Stimulated activated naive CD8-positive, alpha-beta T cell treated with anti-CD3 and anti-CD28 coated beads, Interleukin-15, Interleukin-2, amounts not matched to agents 100 ng/mL and 50 ng/mL, for 24 hours (primary cell): ENCODE measurements at regions not wholly inside any gene's neighbourhood (a gene's known extent, or its start where the extent isn't known, plus 50 kb on each side); places are given as distances from the start of the nearest gene placed in this dataset.

Experiments
- H3K27ac Mint-ChIP-seq: one replicate; pipeline ENCODE4 v1.8.0; 2021; ENCODE audit warnings: mild to moderate bottlenecking, mixed read lengths
- H3K27me3 Mint-ChIP-seq: one replicate; pipeline ENCODE4 v1.8.0; 2021; ENCODE audit warnings: mixed read lengths
- H3K36me3 Mint-ChIP-seq: one replicate; pipeline ENCODE4 v1.8.0; 2021; ENCODE audit warnings: low read depth, mixed read lengths
- H3K4me1 Mint-ChIP-seq: one replicate; pipeline ENCODE4 v1.8.0; 2021; ENCODE audit warnings: low read depth, mixed read lengths
- H3K4me3 Mint-ChIP-seq: one replicate; pipeline ENCODE4 v1.8.0; 2021; ENCODE audit warnings: mild to moderate bottlenecking, mixed read lengths
- H3K9me3 Mint-ChIP-seq: one replicate; pipeline ENCODE4 v1.8.0; 2021; ENCODE audit warnings: mixed read lengths

- Mint-ChIP-seq H3K27me3 (peaks cover 4% of the 10 kb centered on the region), H3K27ac (no peak overlapping the region), H3K9me3 (peaks cover 16% of the 10 kb centered on the region), H3K4me1 (no peaks in the 10 kb centered on the region), H3K4me3 (no peak overlapping the region), H3K36me3 (no peaks in the 10 kb centered on the region)
Measured at GRCh38 chr4:105023668-105024055, 123.0 kb upstream of the TET2 start.

- no peaks in the 10 kb centered on the region for H3K36me3 Mint-ChIP-seq
- no peak overlapping the region for H3K4me3 Mint-ChIP-seq
- H3K27ac Mint-ChIP-seq = no peak overlapping the region
- H3K4me1 Mint-ChIP-seq = no peaks in the 10 kb centered on the region
- H3K9me3 Mint-ChIP-seq = peaks cover 19% of the 10 kb centered on the region
- H3K27me3 Mint-ChIP-seq = peaks cover 4% of the 10 kb centered on the region
Measured at GRCh38 chr4:105025263-105026017, 121.2 kb upstream of the TET2 start.

DNA sequence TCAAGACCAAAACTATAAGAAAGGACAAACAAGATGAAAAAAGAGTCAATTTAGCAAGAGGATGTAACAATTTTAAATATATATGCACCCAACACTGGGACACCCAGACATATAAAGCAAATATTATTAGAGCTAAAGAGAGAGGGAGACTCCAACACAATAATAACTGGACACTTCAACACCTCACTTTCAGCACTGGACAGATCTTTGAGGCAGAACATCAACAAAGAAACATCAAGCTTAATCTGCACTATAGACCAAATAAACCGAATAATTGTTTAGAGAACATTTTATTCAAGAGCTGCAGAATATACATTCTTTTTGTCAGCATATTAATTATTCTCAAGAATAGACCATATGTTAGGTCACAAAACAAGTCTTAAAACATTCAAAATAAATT lies 109.7 kb upstream of the TET2 start:
- H3K4me3 Mint-ChIP-seq = no peak overlapping the region
- no peaks in the 10 kb centered on the region for H3K36me3 Mint-ChIP-seq
- peaks cover 9% of the 10 kb centered on the region for H3K27me3 Mint-ChIP-seq
- H3K9me3 Mint-ChIP-seq = peaks cover 19% of the 10 kb centered on the region
- no peaks in the 10 kb centered on the region for H3K4me1 Mint-ChIP-seq
- no peak overlapping the region for H3K27ac Mint-ChIP-seq

- Mint-ChIP-seq H3K4me3 (no peak overlapping the region), H3K4me1 (no peaks in the 10 kb centered on the region), H3K36me3 (no peaks in the 10 kb centered on the region), H3K27ac (no peak overlapping the region), H3K9me3 (peaks cover 19% of the 10 kb centered on the region), H3K27me3 (peaks cover 6% of the 10 kb centered on the region)
Measured at GRCh38 chr4:105042451-105042850, 104.2 kb upstream of the TET2 start.

DNA sequence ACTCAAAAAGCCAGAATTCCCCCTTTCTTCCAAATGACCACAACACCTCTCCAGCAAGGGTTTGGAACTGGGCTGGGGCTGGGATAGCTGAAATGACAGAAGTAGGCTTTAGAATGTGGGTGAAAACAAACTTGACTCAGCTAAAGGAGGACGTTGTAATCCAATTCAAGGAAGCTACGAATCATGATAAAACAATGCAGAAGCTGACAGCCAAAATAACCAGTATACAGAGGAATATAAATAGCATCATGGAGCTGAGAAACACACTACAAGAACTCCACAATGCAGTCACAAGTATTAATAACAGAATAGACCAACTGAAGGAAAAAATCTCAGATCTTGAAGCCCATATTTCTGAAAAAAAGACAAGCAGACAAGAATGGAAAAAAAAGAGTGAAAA lies 95.8 kb upstream of the TET2 start:
- Mint-ChIP-seq H3K4me1 (no peaks in the 10 kb centered on the region), H3K9me3 (peaks cover 16% of the 10 kb centered on the region), H3K36me3 (no peaks in the 10 kb centered on the region), H3K27me3 (no peaks in the 10 kb centered on the region), H3K4me3 (no peak overlapping the region), H3K27ac (no peak overlapping the region)

DNA sequence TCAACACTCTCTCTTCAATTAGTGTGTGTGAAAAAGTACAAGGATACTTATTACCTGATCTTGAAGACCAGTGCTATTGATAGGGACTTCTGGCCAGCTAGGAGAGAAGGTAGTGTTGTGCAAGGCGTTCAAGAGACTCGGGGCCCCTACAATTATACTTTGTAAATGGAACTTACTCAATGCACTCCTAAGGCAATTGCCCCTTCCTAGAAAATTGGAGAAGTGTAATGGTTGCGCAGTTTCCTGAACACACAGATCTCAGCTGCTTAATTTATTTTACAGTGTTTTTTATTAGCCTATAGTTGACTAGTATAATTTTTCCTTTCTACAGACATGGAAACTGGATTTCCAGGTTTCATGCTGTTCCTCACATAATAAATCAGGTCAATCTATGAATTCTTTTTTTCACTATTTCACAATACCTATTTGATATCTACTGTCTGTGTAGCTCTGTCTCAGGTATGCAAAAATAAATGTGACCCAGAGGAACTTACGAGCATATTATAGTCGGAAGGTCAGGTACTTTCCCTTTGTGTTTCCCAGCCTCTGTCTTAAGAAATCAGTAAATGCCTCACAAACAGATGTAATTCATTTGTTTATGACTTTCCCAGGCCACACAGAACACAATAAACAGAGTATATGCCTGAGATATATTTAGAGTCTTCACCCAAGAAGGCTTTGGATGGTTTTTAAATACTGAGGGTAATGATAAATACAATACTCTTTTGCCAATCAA lies 89.1 kb upstream of the TET2 start:
- Mint-ChIP-seq H3K4me3 (no peak overlapping the region), H3K27ac (peak overlapping the region; percentile 84), H3K36me3 (no peaks in the 10 kb centered on the region), H3K9me3 (peaks cover 2% of the 10 kb centered on the region), H3K4me1 (peaks cover 47% of the 10 kb centered on the region), H3K27me3 (no peaks in the 10 kb centered on the region)

GRCh38 chr4:105058177-105058812 lies 88.4 kb upstream of the TET2 start:
- H3K9me3 Mint-ChIP-seq = no peaks in the 10 kb centered on the region
- no peaks in the 10 kb centered on the region for H3K27me3 Mint-ChIP-seq
- H3K27ac Mint-ChIP-seq = peak overlapping the region; percentile 84
- no peaks in the 10 kb centered on the region for H3K36me3 Mint-ChIP-seq
- peaks cover 50% of the 10 kb centered on the region for H3K4me1 Mint-ChIP-seq
- no peak overlapping the region for H3K4me3 Mint-ChIP-seq

- Mint-ChIP-seq H3K27ac (peak overlapping the region; percentile 84), H3K36me3 (no peaks in the 10 kb centered on the region), H3K4me3 (no peak overlapping the region), H3K4me1 (peaks cover 56% of the 10 kb centered on the region), H3K27me3 (no peaks in the 10 kb centered on the region), H3K9me3 (no peaks in the 10 kb centered on the region)
Measured at GRCh38 chr4:105059337-105059736, 87.3 kb upstream of the TET2 start.

GRCh38 chr4:105060628-105061027 lies 86.0 kb upstream of the TET2 start:
- Mint-ChIP-seq H3K27me3 (no peaks in the 10 kb centered on the region), H3K4me1 (peaks cover 56% of the 10 kb centered on the region), H3K27ac (peak overlapping the region; percentile 90), H3K9me3 (no peaks in the 10 kb centered on the region), H3K36me3 (no peaks in the 10 kb centered on the region), H3K4me3 (peak overlapping the region; percentile 64)

GRCh38 chr4:105061136-105061696 lies 85.5 kb upstream of the TET2 start:
- no peaks in the 10 kb centered on the region for H3K36me3 Mint-ChIP-seq
- H3K27me3 Mint-ChIP-seq = no peaks in the 10 kb centered on the region
- H3K9me3 Mint-ChIP-seq = no peaks in the 10 kb centered on the region
- H3K4me1 Mint-ChIP-seq = peaks cover 56% of the 10 kb centered on the region
- peak overlapping the region; percentile 64 for H3K4me3 Mint-ChIP-seq
- peak overlapping the region; percentile 90 for H3K27ac Mint-ChIP-seq

DNA sequence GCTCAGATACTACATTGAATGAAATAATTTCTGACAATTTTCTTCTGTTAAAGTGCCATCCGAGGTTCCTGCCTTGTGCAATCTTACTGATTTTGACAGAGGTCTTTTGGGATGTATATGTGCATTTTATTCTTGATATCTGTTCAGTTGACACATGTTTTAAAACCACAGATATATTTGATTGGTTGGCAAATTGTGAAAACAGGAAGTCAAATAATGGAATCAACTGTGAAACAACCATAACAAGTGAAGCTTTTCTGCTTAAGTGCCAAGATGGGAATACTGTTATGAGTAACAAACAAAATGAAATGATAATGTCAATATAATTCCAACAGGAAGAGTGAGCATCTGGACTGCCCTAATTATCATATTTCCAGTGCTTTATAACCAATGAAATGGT lies 84.9 kb upstream of the TET2 start:
- Mint-ChIP-seq H3K9me3 (no peaks in the 10 kb centered on the region), H3K4me1 (peaks cover 56% of the 10 kb centered on the region), H3K36me3 (no peaks in the 10 kb centered on the region), H3K27me3 (no peaks in the 10 kb centered on the region), H3K4me3 (peak overlapping the region; percentile 64), H3K27ac (peak overlapping the region; percentile 90)

GRCh38 chr4:105066401-105066800 lies 80.3 kb upstream of the TET2 start:
- H3K4me3 Mint-ChIP-seq = no peak overlapping the region
- no peaks in the 10 kb centered on the region for H3K9me3 Mint-ChIP-seq
- peaks cover 3% of the 10 kb centered on the region for H3K27me3 Mint-ChIP-seq
- no peaks in the 10 kb centered on the region for H3K36me3 Mint-ChIP-seq
- H3K4me1 Mint-ChIP-seq = peaks cover 15% of the 10 kb centered on the region
- no peak overlapping the region for H3K27ac Mint-ChIP-seq

GRCh38 chr4:105067431-105067830 lies 79.2 kb upstream of the TET2 start:
- Mint-ChIP-seq H3K4me3 (no peak overlapping the region), H3K27me3 (peaks cover 3% of the 10 kb centered on the region), H3K4me1 (peaks cover 8% of the 10 kb centered on the region), H3K27ac (no peak overlapping the region), H3K36me3 (no peaks in the 10 kb centered on the region), H3K9me3 (no peaks in the 10 kb centered on the region)

GRCh38 chr4:105067946-105068345 lies 78.7 kb upstream of the TET2 start:
- Mint-ChIP-seq H3K27ac (no peak overlapping the region), H3K9me3 (no peaks in the 10 kb centered on the region), H3K36me3 (no peaks in the 10 kb centered on the region), H3K4me1 (peaks cover 8% of the 10 kb centered on the region), H3K4me3 (no peak overlapping the region), H3K27me3 (peaks cover 3% of the 10 kb centered on the region)

DNA sequence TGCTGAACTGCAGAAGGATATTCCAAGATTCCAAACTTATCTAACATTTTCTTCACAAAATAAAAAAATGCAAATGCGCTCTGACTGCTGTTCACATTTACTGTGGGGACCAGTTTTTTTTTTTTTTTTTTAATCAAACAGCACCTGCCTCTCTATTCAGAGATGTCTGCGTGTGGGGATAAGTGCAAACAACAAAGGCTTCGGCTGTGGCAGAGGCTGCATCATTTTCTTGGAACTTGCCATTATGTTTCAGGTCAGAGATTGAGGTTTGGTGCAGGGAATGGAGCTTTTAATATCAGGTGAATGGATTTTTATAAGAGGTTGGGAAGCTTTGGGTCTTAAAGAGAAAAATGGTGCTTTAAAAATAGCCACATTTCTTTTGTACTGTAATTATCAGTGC lies 78.2 kb upstream of the TET2 start:
- Mint-ChIP-seq H3K27ac (no peak overlapping the region), H3K36me3 (no peaks in the 10 kb centered on the region), H3K27me3 (peaks cover 3% of the 10 kb centered on the region), H3K9me3 (no peaks in the 10 kb centered on the region), H3K4me3 (no peak overlapping the region), H3K4me1 (peaks cover 3% of the 10 kb centered on the region)
